ENCODE measurements at regions not wholly inside any gene's neighbourhood (a gene's known extent, or its start where the extent isn't known, plus 50 kb on each side); places are given as distances from the start of the nearest gene placed in this dataset.
"Not testable (repeated sequence)": the region's sequence is repeated elsewhere in the genome, so short reads cannot be mapped to it uniquely, and the experiment has no call there.

DNA sequence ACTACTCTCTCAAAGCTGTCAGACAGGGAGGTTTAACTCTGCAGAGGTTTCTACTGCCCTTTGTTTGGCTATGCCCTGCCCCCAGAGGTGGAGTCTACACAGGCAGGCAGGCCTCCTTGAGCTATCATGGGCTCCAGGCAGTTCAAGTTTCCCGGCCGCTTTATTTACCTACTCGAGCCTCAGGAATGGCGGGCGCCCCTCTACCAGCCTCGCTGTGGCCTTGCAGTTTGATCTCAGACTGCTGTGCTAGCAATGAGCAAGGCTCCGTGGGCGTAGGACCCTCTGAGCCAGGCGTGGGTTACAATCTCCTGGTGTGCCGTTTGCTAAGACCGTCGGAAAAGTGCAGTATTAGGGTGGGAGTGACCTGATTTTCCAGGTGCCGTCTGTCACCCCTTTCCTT lies 124.3 kb downstream of the PTCHD1 start:
- DNase-seq (ENCODE audit: low spot score); H3K4me3 ChIP-seq (ENCODE audit: severe bottlenecking); ATAC-seq (ENCODE audit: low read depth); H3K27ac ChIP-seq (ENCODE audit: poor library complexity, severe bottlenecking); H3K9me3 ChIP-seq (ENCODE audit: severe bottlenecking); H3K4me1 ChIP-seq (ENCODE audit: insufficient read depth, poor library complexity, severe bottlenecking); H3K36me3 ChIP-seq (ENCODE audit: low read depth); H3K27me3 ChIP-seq (ENCODE audit: insufficient read depth, poor library complexity, severe bottlenecking): not testable (repeated sequence)

DNA sequence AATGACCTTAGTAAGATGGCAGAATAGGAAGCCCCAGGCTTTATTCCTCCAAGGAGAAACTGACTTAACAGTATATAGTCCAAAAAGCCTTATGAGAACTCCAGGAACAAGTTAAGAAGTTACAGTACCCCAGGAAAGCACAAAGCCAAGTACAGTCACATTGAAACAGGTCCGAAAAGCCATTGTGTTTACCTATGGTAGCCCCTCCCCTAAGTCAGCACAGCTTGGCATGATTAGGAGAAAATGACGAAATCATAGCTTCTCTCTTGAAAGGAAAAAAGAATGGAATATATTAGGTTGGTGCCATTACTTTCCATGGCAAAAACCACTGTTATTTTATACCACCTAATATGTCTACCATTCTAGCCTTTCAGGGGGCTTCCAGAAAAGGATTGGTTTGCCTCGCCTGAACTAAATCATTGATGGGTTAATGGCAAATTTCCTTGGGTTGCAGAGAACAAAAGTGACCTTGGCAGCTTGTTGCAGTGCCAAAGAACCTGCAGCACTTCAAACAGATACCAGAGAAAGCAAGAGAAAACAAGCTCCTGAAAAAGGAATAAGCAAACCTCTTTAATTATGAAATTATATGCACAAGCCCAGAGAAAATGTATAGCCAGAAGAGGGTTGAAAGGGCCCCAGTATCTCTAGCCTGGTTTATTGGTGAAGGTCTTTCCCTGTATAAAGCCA lies 130.6 kb downstream of the PTCHD1 start:
- no peaks in the 10 kb centered on the region for H3K27me3 ChIP-seq (ENCODE audit: insufficient read depth, poor library complexity, severe bottlenecking)
- no peak overlapping the region for H3K27ac ChIP-seq (ENCODE audit: poor library complexity, severe bottlenecking)
- no peak overlapping the region for H3K4me3 ChIP-seq (ENCODE audit: severe bottlenecking)
- DNase-seq (ENCODE audit: low spot score) (no peak), ATAC-seq (ENCODE audit: low read depth) (no peak)
- H3K4me1 ChIP-seq (ENCODE audit: insufficient read depth, poor library complexity, severe bottlenecking) = no peaks in the 10 kb centered on the region
- H3K36me3 ChIP-seq (ENCODE audit: low read depth) = no peaks in the 10 kb centered on the region
- no peaks in the 10 kb centered on the region for H3K9me3 ChIP-seq (ENCODE audit: severe bottlenecking)
- TF ChIP-seq, protein P1, sequence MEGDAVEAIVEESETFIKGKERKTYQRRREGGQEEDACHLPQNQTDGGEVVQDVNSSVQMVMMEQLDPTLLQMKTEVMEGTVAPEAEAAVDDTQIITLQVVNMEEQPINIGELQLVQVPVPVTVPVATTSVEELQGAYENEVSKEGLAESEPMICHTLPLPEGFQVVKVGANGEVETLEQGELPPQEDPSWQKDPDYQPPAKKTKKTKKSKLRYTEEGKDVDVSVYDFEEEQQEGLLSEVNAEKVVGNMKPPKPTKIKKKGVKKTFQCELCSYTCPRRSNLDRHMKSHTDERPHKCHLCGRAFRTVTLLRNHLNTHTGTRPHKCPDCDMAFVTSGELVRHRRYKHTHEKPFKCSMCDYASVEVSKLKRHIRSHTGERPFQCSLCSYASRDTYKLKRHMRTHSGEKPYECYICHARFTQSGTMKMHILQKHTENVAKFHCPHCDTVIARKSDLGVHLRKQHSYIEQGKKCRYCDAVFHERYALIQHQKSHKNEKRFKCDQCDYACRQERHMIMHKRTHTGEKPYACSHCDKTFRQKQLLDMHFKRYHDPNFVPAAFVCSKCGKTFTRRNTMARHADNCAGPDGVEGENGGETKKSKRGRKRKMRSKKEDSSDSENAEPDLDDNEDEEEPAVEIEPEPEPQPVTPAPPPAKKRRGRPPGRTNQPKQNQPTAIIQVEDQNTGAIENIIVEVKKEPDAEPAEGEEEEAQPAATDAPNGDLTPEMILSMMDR (IDR thresholded peaks at IDR 0.05; ENCODE audit: poor library complexity, severe bottlenecking) = no peak

DNA sequence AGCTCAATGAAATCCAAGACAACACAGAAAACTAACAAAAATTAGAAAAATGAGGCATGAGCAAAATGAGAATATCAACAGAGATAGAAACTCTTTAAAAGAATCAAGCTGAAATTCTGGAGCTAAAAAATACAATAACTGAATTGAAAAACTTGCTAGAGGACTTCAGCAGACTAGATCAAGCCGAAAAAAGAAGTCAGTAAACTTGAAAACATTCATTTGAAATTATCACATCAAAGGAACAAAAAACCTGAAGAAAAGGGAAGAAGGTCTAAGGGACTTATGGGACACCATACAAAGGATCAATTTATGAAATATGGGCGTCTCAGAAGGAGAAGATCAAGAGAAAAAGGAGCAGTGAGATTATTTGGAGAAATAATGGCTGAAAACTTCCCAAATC lies 131.3 kb downstream of the PTCHD1 start:
- Histone ChIP-seq H3K27ac (ENCODE audit: poor library complexity, severe bottlenecking) (no peak overlapping the region), H3K36me3 (ENCODE audit: low read depth) (no peaks in the 10 kb centered on the region), H3K4me3 (ENCODE audit: severe bottlenecking) (no peak overlapping the region), H3K4me1 (ENCODE audit: insufficient read depth, poor library complexity, severe bottlenecking) (no peaks in the 10 kb centered on the region), H3K27me3 (ENCODE audit: insufficient read depth, poor library complexity, severe bottlenecking) (no peaks in the 10 kb centered on the region), H3K9me3 (ENCODE audit: severe bottlenecking) (no peaks in the 10 kb centered on the region)
- no peak for DNase-seq (ENCODE audit: low spot score)
- ATAC-seq (ENCODE audit: low read depth) = no peak
- TF ChIP-seq, protein P1 (IDR thresholded peaks at IDR 0.05; ENCODE audit: poor library complexity, severe bottlenecking) = no peak

DNA sequence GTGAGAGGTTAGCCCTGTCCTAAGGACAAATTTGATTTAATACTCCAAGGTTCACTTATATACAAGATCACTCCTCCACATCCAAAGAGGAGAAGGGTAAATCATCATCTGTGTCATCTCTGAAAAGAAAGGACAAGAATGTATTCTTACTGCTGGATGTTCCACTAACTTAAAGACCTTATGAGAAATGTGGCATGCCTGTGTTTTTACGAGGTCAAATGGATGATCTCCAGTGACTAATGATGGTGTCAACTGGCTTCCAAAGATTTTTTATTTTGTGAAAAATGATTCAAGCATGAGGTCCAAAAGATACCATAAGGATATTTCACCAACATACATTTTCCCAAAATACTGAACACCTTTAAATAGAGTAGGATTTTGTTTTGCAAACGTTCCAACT lies 143.4 kb downstream of the PTCHD1 start:
- TF ChIP-seq, protein P1 (IDR thresholded peaks at IDR 0.05; ENCODE audit: poor library complexity, severe bottlenecking) = no peak
- DNase-seq (ENCODE audit: low spot score) (no peak), ATAC-seq (ENCODE audit: low read depth) (peak; percentile 49)
- no peak overlapping the region for H3K27ac ChIP-seq (ENCODE audit: poor library complexity, severe bottlenecking)
- no peaks in the 10 kb centered on the region for H3K27me3 ChIP-seq (ENCODE audit: insufficient read depth, poor library complexity, severe bottlenecking)
- H3K4me1 ChIP-seq (ENCODE audit: insufficient read depth, poor library complexity, severe bottlenecking) = no peaks in the 10 kb centered on the region
- H3K9me3 ChIP-seq (ENCODE audit: severe bottlenecking) = no peaks in the 10 kb centered on the region
- no peak overlapping the region for H3K4me3 ChIP-seq (ENCODE audit: severe bottlenecking)
- H3K36me3 ChIP-seq (ENCODE audit: low read depth) = no peaks in the 10 kb centered on the region

DNA sequence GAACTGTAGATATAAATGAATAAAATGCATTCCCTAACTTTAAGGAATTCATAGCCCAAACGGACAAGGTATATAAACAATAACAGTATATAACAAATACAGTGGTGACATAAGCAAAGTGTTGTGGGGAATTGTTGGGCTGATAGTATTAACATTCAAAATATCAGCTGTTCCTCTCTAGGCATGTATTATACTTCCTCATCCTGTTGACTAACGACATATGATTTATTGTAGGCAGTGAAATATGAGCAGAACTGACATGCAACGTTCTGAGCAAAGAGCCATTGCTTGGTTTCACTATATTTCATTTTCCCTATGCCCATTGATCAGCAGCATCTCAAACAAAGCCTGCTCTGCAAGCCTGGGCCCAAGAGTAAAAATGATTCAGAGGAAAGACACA lies 143.9 kb downstream of the PTCHD1 start:
- no peaks in the 10 kb centered on the region for H3K9me3 ChIP-seq (ENCODE audit: severe bottlenecking)
- H3K4me1 ChIP-seq (ENCODE audit: insufficient read depth, poor library complexity, severe bottlenecking) = no peaks in the 10 kb centered on the region
- no peak for DNase-seq (ENCODE audit: low spot score)
- no peak overlapping the region for H3K4me3 ChIP-seq (ENCODE audit: severe bottlenecking)
- no peak overlapping the region for H3K27ac ChIP-seq (ENCODE audit: poor library complexity, severe bottlenecking)
- peak; percentile 41; the same call in 2 of the 3 replicates for ATAC-seq (ENCODE audit: low read depth)
- H3K36me3 ChIP-seq (ENCODE audit: low read depth) = no peaks in the 10 kb centered on the region
- no peaks in the 10 kb centered on the region for H3K27me3 ChIP-seq (ENCODE audit: insufficient read depth, poor library complexity, severe bottlenecking)
- TF ChIP-seq, protein P1 (IDR thresholded peaks at IDR 0.05; ENCODE audit: poor library complexity, severe bottlenecking) = no peak

All from RWPE2 (cell line).